Bronchial epithelial cell (primary cell): ENCODE measurements at regions not wholly inside any gene's neighbourhood (a gene's known extent, or its start where the extent isn't known, plus 50 kb on each side); places are given as distances from the start of the nearest gene placed in this dataset.
"Not testable (repeated sequence)": the region's sequence is repeated elsewhere in the genome, so short reads cannot be mapped to it uniquely, and the experiment has no call there.

Experiments
- DNase-seq: peaks from one replicate; pipeline ENCODE4 v3.0.0-alpha.2; 2010; ENCODE audit warnings: low read depth
- FAIRE-seq: peaks from 2 replicates; lab custom pipeline; 2011; peaks lifted over from hg19 to GRCh38; lab: Jason Lieb, UNC
- H3K27me3 ChIP-seq: 2 replicates; pipeline ENCODE4 v1.5.1; 2011; ENCODE audit warnings: low read length; ENCODE audit not compliant: control insufficient read depth, insufficient read depth
- H3K36me3 ChIP-seq: 2 replicates; pipeline ENCODE4 v1.5.1; 2011; ENCODE audit warnings: low read length; ENCODE audit not compliant: control insufficient read depth, insufficient read depth
- H3K4me3 ChIP-seq: 2 replicates; pipeline ENCODE4 v1.5.1; 2011; ENCODE audit warnings: mild to moderate bottlenecking, low read depth, low read length, control low read depth
- TF ChIP-seq, protein P1 (sequence below): IDR thresholded peaks from 2 replicates; pipeline ENCODE4 v1.5.1; 2011; ENCODE audit warnings: mild to moderate bottlenecking, moderate library complexity, low read length, control low read depth, inconsistent platforms; ENCODE audit not compliant: insufficient read depth, severe bottlenecking

DNA sequence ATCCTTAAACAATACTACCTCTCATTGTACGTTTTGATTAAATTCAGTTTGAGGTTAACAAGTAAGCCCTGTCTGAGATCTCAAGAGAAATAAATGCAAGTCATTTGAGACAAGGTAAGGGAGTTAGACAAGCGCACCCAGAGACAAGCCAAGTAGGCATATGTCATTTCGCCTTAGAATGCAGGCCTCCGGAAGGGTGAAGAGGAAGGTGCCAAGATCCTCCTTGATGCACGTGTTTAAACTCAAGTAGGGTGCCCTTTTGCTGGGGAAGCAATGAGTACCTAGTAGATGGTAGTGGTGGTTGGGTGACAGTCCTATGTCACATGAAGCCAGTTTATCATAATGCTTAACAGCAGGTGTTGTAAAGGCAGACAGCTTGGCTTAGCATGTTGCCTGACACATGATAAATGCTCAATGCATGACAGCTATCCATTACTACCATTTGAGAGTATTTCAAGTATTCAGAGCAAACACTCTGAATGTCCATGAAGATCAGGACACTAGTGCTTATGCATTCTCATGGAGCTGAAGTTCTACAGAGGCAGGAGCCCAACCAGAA, 415.9 kb downstream of the TMEM135 start:
- TF ChIP-seq, protein P1, sequence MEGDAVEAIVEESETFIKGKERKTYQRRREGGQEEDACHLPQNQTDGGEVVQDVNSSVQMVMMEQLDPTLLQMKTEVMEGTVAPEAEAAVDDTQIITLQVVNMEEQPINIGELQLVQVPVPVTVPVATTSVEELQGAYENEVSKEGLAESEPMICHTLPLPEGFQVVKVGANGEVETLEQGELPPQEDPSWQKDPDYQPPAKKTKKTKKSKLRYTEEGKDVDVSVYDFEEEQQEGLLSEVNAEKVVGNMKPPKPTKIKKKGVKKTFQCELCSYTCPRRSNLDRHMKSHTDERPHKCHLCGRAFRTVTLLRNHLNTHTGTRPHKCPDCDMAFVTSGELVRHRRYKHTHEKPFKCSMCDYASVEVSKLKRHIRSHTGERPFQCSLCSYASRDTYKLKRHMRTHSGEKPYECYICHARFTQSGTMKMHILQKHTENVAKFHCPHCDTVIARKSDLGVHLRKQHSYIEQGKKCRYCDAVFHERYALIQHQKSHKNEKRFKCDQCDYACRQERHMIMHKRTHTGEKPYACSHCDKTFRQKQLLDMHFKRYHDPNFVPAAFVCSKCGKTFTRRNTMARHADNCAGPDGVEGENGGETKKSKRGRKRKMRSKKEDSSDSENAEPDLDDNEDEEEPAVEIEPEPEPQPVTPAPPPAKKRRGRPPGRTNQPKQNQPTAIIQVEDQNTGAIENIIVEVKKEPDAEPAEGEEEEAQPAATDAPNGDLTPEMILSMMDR, result no peak

DNA sequence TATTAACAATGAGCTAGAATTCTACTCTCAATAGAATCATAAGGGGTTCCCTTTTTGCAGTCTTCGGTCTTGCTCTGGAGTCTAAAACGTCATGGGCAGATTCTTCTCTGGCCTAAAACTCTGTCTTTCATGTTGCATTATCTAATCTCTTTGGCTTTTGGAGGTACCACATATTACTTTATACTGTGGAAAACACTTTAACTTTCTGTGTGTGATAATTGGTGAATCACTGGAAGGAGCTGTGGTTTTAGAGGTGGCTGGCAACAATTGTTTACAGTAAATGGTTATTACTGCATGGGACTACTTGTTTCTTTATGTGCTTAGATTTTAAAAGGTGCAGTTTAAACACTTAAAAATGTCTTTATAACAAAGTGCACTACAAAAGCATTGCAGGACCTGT, 414.3 kb downstream of the TMEM135 start:
- not testable (repeated sequence) for H3K36me3 ChIP-seq, H3K27me3 ChIP-seq, DNase-seq, FAIRE-seq, H3K4me3 ChIP-seq

More for the DNA sequence above, 415.9 kb downstream of the TMEM135 start:
- no peaks in the 10 kb centered on the region for H3K36me3 ChIP-seq
- H3K27me3 ChIP-seq, result no peaks in the 10 kb centered on the region
- FAIRE-seq (no peak), DNase-seq (no peak)
- no peak overlapping the region for H3K4me3 ChIP-seq

DNA sequence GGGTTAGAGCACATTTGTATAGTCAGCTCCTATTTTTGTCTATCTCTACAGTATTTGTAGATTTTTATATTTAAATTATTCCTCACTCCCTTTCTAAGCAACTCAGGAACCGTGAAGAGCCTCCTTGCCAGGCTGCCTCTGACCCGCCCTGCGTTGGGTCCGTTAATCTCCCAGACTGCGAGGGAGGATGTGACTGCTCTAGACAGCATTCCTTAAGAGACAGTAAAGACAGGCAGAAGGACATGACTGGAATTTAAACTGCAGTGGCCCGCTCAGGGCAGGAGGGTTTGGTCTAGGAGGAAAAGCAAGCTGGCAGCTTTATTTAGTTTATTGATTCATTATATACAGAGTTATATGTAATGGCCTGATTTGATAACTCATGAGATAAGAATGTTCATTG, 413.7 kb downstream of the TMEM135 start:
- TF ChIP-seq, protein P1, result no peak
- DNase-seq (no peak), FAIRE-seq (no peak)
- Histone ChIP-seq H3K36me3 (no peaks in the 10 kb centered on the region), H3K4me3 (no peak overlapping the region), H3K27me3 (no peaks in the 10 kb centered on the region)

DNA sequence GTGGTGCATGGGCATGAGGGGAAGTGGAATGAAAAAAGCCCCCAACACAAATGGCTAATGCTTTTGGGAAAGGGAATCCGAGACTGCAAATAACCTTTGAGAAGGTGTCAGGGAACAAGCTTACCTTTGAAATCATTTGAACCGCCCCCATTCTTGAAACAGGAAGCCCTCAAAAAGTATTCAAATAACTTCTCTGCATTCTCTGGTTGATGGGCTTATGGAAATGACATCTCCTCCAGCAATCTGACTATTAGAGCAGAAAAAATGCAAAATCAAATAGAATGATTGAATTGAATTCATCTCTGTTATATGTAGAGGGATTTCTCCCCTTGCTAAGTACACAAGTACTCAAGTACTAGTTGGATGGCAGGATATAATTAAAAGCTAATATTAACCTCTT, 409.9 kb downstream of the TMEM135 start:
- Histone ChIP-seq H3K4me3 (no peak overlapping the region), H3K27me3 (no peaks in the 10 kb centered on the region), H3K36me3 (no peaks in the 10 kb centered on the region)
- FAIRE-seq (no peak), DNase-seq (no peak)
- TF ChIP-seq, protein P1, result no peak

DNA sequence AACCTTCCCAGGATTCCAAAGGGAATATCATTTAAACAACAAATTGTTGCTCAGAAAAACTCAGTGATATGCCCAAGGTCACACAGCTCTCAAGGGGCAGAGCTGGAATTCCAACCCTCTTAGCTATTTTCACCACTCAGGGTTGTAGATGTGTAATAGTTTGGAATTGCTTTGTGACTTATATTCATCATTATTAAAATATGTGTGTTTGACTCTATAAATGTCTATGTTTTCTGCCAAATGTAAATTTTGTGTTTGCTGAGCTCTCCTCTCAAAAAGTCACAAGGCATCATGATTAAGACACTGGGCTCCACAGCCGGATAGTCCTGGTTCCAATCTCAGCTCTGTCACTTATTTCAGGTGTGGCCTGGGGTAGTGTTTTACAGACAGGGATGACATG, 407.3 kb downstream of the TMEM135 start:
- H3K27me3 ChIP-seq, result no peaks in the 10 kb centered on the region
- H3K36me3 ChIP-seq, result no peaks in the 10 kb centered on the region
- DNase-seq, result no peak
- H3K4me3 ChIP-seq, result no peak overlapping the region
- FAIRE-seq, result no peak
- TF ChIP-seq, protein P1, result no peak

DNA sequence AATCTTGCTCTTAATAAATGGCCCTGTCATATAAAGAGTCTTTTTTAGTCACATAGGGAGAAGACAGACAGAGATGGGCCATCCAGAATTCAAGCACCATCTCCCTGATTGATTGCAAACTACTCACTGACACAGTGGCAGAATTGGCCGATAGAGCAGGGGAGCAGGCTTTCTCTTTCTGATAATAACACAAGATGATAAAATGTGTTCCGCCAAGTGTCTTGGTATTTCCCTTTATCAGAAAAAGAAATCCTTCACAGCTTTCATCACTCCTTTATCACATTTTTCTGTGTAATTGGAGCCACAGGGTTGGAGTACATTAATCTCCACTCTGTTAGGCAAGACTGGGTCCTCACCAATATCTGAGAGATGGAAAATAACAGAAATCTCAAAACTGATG, 406.0 kb downstream of the TMEM135 start:
- FAIRE-seq (no peak), DNase-seq (no peak)
- H3K4me3 ChIP-seq, result no peak overlapping the region
- TF ChIP-seq, protein P1, result no peak
- H3K27me3 ChIP-seq, result no peaks in the 10 kb centered on the region
- H3K36me3 ChIP-seq, result no peaks in the 10 kb centered on the region
